Left ventricle myocardium inferior (tissue), 1 donor: ENCODE measurements at regions not wholly inside any gene's neighbourhood (a gene's known extent, or its start where the extent isn't known, plus 50 kb on each side); places are given as distances from the start of the nearest gene placed in this dataset.
"Not testable (repeated sequence)": the region's sequence is repeated elsewhere in the genome, so short reads cannot be mapped to it uniquely, and the experiment has no call there.

Experiments used
- DNase-seq: peaks from one replicate; pipeline ENCODE4 v3.0.0-alpha.2; 2020
- H3K27ac ChIP-seq: fragments of 200-600 bp; replicated peaks from 2 replicates; pipeline ENCODE4 v1.8.0; 2021
- H3K27me3 ChIP-seq: fragments of 200-600 bp; 2 replicates; pipeline ENCODE4 v1.8.0; 2021; ENCODE audit warnings: low read depth
- H3K36me3 ChIP-seq: fragments of 200-600 bp; 2 replicates; pipeline ENCODE4 v1.8.0; 2021
- H3K4me1 ChIP-seq: fragments of 200-600 bp; 2 replicates; pipeline ENCODE4 v1.8.0; 2021
- H3K4me3 ChIP-seq: fragments of 200-600 bp; 2 replicates; pipeline ENCODE4 v1.8.0; 2021; ENCODE audit warnings: mild to moderate bottlenecking, moderate library complexity
- H3K9me3 ChIP-seq: fragments of 200-600 bp; replicated peaks from 2 replicates; pipeline ENCODE4 v1.8.0; 2021
- intact Hi-C: fragments of 100-400 bp; cut with micrococcal nuclease; formaldehyde crosslinking; loops from one replicate; pipeline ENCODE4 v1.11.0; 2022
- TF ChIP-seq, protein P1 (sequence below): fragments of 200-600 bp; IDR thresholded peaks from 2 replicates; pipeline ENCODE4 v1.8.0; 2021; ENCODE audit warnings: antibody characterized with exemption, mild to moderate bottlenecking, borderline replicate concordance
- donor health status: DM: no; HTN: yes; CAD: no; lungs with severe emphysema.

DNA sequence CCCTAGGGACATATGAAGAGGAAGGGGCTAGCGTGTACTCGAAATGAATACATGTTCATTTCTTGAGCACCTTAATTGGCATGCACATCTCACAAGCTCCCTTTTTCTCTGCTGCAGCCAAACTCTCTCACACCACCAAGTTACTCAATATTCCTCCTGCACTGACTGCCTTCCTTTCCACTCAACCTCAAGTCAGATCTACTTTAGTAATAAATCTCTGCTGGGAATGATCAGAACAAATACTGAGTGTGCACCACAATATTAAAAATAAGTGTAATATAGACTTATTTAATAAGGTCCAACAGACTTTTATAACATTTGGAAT lies 995.8 kb upstream of the WWC1 start:
- Histone ChIP-seq H3K9me3 (no peaks in the 10 kb centered on the region), H3K4me1 (no peaks in the 10 kb centered on the region), H3K36me3 (no peaks in the 10 kb centered on the region), H3K27me3 (no peaks in the 10 kb centered on the region), H3K4me3 (no peak overlapping the region), H3K27ac (no peak overlapping the region)
- intact Hi-C loops: no loop called here
- DNase-seq: no peak
- TF ChIP-seq, protein P1, sequence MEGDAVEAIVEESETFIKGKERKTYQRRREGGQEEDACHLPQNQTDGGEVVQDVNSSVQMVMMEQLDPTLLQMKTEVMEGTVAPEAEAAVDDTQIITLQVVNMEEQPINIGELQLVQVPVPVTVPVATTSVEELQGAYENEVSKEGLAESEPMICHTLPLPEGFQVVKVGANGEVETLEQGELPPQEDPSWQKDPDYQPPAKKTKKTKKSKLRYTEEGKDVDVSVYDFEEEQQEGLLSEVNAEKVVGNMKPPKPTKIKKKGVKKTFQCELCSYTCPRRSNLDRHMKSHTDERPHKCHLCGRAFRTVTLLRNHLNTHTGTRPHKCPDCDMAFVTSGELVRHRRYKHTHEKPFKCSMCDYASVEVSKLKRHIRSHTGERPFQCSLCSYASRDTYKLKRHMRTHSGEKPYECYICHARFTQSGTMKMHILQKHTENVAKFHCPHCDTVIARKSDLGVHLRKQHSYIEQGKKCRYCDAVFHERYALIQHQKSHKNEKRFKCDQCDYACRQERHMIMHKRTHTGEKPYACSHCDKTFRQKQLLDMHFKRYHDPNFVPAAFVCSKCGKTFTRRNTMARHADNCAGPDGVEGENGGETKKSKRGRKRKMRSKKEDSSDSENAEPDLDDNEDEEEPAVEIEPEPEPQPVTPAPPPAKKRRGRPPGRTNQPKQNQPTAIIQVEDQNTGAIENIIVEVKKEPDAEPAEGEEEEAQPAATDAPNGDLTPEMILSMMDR: no peak

- TF ChIP-seq, protein P1: no peak
- no peaks in the 10 kb centered on the region for H3K4me1 ChIP-seq
- no peak for DNase-seq
- no peaks in the 10 kb centered on the region for H3K36me3 ChIP-seq
- intact Hi-C loops: no loop called here
- H3K4me3 ChIP-seq: no peak overlapping the region
- H3K27me3 ChIP-seq: no peaks in the 10 kb centered on the region
- no peak overlapping the region for H3K27ac ChIP-seq
- no peaks in the 10 kb centered on the region for H3K9me3 ChIP-seq
Observed at GRCh38 chr5:167296066-167296465, 995.4 kb upstream of the WWC1 start.

- no peaks in the 10 kb centered on the region for H3K4me1 ChIP-seq
- DNase-seq: no peak
- H3K27me3 ChIP-seq: no peaks in the 10 kb centered on the region
- H3K9me3 ChIP-seq: no peaks in the 10 kb centered on the region
- intact Hi-C loops: no loop called here
- H3K36me3 ChIP-seq: no peaks in the 10 kb centered on the region
- H3K4me3 ChIP-seq: no peak overlapping the region
- no peak overlapping the region for H3K27ac ChIP-seq
- TF ChIP-seq, protein P1: no peak
Observed at GRCh38 chr5:167296661-167297060, 994.8 kb upstream of the WWC1 start.

DNA sequence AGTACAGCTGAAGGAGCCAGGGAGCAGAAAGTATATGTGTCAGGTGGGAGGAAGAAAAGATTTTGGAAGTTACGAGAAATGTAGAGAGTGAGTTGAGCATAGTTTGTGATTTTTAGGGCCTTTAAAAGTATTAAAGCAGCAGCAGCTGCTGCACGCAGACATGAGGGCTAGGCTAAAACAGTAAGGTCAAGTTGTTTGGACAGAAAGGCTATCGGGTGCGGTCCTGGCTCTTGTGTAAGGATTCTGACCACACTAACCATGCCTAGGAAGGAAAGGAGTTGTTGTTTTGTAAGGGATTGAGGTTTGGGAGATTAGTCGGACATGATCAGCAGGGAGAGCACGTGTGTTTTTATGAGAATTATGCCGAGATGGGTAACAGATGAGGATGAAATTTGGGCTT lies 991.6 kb upstream of the WWC1 start:
- H3K9me3 ChIP-seq, H3K36me3 ChIP-seq, intact Hi-C loops: not testable (repeated sequence)

DNA sequence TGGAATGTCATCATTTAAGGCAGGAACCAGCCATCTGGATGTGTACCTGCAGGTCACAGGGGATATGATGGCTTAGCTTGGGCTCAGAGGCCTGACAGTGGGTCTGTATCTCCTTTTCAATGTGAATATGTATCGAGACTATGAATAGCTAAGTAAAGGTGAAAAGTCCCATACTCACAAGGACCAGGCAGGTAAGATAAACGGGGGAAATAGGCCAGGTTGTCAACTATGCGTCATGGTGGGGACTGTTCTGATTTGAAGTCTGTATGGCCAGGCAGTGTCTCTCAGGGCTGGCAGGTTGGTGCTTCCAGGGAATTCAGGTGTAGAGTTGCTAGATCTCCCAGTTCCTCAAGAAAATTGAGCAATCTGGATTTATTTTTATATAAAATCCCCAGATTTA lies 987.9 kb upstream of the WWC1 start:
- H3K4me1 ChIP-seq: no peaks in the 10 kb centered on the region
- DNase-seq: no peak
- TF ChIP-seq, protein P1: no peak
- no peaks in the 10 kb centered on the region for H3K9me3 ChIP-seq
- H3K27me3 ChIP-seq: no peaks in the 10 kb centered on the region
- intact Hi-C loops: no loop called here
- no peak overlapping the region for H3K4me3 ChIP-seq
- no peak overlapping the region for H3K27ac ChIP-seq
- no peaks in the 10 kb centered on the region for H3K36me3 ChIP-seq

More for the DNA sequence above, 991.6 kb upstream of the WWC1 start:
- H3K27ac ChIP-seq, H3K27me3 ChIP-seq, H3K4me1 ChIP-seq, H3K4me3 ChIP-seq, DNase-seq: not testable (repeated sequence)

GRCh38 chr5:167304834-167305469 lies 986.5 kb upstream of the WWC1 start:
- Histone ChIP-seq H3K4me1 (no peaks in the 10 kb centered on the region), H3K4me3 (no peak overlapping the region), H3K27me3 (no peaks in the 10 kb centered on the region), H3K27ac (peak overlapping the region; percentile 42), H3K9me3 (no peaks in the 10 kb centered on the region), H3K36me3 (no peaks in the 10 kb centered on the region)
- intact Hi-C loops: no loop called here
- DNase-seq: no peak
- TF ChIP-seq, protein P1: no peak
